A673 (cell line): ENCODE measurements at regions not wholly inside any gene's neighbourhood (a gene's known extent, or its start where the extent isn't known, plus 50 kb on each side); places are given as distances from the start of the nearest gene placed in this dataset.

Experiments used
- BruUV-seq: library from RNA; stranded (reverse); fragments of 400-500 nt; replicated peaks from 2 replicates; lab custom pipeline; 2021; lab: Mats Ljungman, UMichigan
- CTCF ChIA-PET: fragments of 300-600 bp; sonication (Branson Sonifier 250); formaldehyde crosslinking; loops from one replicate; lab custom pipeline; 2022; ENCODE audit warnings: antibody characterized with exemption; lab: Charles Lee
- POLR2A ChIA-PET: fragments of 300-600 bp; sonication (Branson Sonifier 250); formaldehyde crosslinking; loops from one replicate; lab custom pipeline; 2022; ENCODE audit warnings: antibody characterized with exemption; ENCODE audit not compliant: low non-redundant PET; lab: Charles Lee
- DNase-seq: peaks from one replicate; pipeline ENCODE4 v3.0.0-alpha.2; 2015; ENCODE audit warnings: low spot score
- H3K27ac ChIP-seq: fragments of 200-600 bp; sonication (generic); 2 replicates; pipeline ENCODE4 v1.5.1; 2016; ENCODE audit warnings: mixed run types, low read depth, mild to moderate bottlenecking, mixed read lengths, antibody characterized with exemption, low read length; ENCODE audit not compliant: poor library complexity, severe bottlenecking
- H3K27me3 ChIP-seq: fragments of 200-600 bp; sonication (generic); replicated peaks from 2 replicates; pipeline ENCODE4 v1.6.1; 2017; ENCODE audit warnings: mixed run types, low read depth, mild to moderate bottlenecking, mixed read lengths, antibody characterized with exemption, low read length; ENCODE audit not compliant: insufficient read depth, poor library complexity
- H3K36me3 ChIP-seq: fragments of 200-600 bp; sonication (generic); 2 replicates; pipeline ENCODE4 v1.6.1; 2016; ENCODE audit warnings: mixed run types, mild to moderate bottlenecking, mixed read lengths, antibody characterized with exemption, low read length; ENCODE audit not compliant: insufficient read depth, poor library complexity, severe bottlenecking
- H3K4me1 ChIP-seq: fragments of 200-600 bp; sonication (generic); 2 replicates; pipeline ENCODE4 v1.6.1; 2017; ENCODE audit warnings: mixed run types, mild to moderate bottlenecking, mixed read lengths, antibody characterized with exemption, low read length; ENCODE audit not compliant: insufficient read depth, poor library complexity, severe bottlenecking
- H3K4me3 ChIP-seq: fragments of 200-600 bp; sonication (generic); 2 replicates; pipeline ENCODE4 v1.5.1; 2016; ENCODE audit warnings: low read depth, mixed run types, mild to moderate bottlenecking, mixed read lengths, low read length; ENCODE audit not compliant: poor library complexity, severe bottlenecking
- H3K9me3 ChIP-seq: fragments of 200-600 bp; sonication (generic); 2 replicates; pipeline ENCODE4 v1.6.1; 2016; ENCODE audit warnings: mixed run types, low read depth, mild to moderate bottlenecking, mixed read lengths, antibody characterized with exemption, low read length; ENCODE audit not compliant: poor library complexity, severe bottlenecking
- EZH2 ChIP-seq: fragments of 200-600 bp; sonication (generic); IDR thresholded peaks from 2 replicates; pipeline ENCODE4 v1.6.1; 2017; ENCODE audit warnings: borderline replicate concordance, low read depth, mild to moderate bottlenecking, mixed read lengths, antibody characterized with exemption, low read length; ENCODE audit not compliant: poor library complexity, severe bottlenecking
- intact Hi-C: fragments of 100-400 bp; cut with micrococcal nuclease; formaldehyde crosslinking; loops from one replicate; pipeline ENCODE4 v1.10.0; 2022; ENCODE audit not compliant: unreplicated experiment
- TF ChIP-seq, protein P1 (sequence below): fragments of 300-800, 200-600 bp; sonication (generic); conservative IDR thresholded peaks from 2 replicates; pipeline ENCODE4 v1.5.1; 2017; ENCODE audit warnings: low read depth, mild to moderate bottlenecking, antibody characterized with exemption, low read length, moderate library complexity, mixed read lengths

DNA sequence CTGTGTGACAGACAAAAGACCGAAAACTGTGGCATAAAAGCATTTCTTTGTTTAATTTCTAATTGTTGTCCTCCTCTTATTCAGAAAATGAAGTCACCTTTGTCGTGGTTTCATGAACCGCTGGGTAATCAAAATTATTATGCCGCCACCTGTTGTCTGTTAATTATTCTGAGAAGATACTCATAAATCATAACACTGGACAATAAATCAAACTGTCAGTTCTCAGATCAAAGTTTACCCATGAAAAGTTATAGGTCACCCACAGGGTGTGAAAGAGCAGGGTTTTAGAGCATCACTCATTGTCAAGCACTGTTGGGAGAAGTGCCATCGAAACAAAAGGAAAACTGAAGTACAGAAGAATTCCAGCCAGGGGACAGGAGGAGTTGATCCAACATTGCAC, 474.3 kb downstream of the NR2F2 start:
- no TSS peak for BruUV-seq
- intact Hi-C loops, result no loop called here
- ChIA-PET POLR2A (no interaction called here), CTCF (no interaction called here)
- TF ChIP-seq EZH2, result no peak
- TF ChIP-seq, protein P1, sequence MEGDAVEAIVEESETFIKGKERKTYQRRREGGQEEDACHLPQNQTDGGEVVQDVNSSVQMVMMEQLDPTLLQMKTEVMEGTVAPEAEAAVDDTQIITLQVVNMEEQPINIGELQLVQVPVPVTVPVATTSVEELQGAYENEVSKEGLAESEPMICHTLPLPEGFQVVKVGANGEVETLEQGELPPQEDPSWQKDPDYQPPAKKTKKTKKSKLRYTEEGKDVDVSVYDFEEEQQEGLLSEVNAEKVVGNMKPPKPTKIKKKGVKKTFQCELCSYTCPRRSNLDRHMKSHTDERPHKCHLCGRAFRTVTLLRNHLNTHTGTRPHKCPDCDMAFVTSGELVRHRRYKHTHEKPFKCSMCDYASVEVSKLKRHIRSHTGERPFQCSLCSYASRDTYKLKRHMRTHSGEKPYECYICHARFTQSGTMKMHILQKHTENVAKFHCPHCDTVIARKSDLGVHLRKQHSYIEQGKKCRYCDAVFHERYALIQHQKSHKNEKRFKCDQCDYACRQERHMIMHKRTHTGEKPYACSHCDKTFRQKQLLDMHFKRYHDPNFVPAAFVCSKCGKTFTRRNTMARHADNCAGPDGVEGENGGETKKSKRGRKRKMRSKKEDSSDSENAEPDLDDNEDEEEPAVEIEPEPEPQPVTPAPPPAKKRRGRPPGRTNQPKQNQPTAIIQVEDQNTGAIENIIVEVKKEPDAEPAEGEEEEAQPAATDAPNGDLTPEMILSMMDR, result no peak
- no peak overlapping the region for H3K27ac ChIP-seq
- H3K36me3 ChIP-seq, result no peaks in the 10 kb centered on the region
- H3K27me3 ChIP-seq, result no peaks in the 10 kb centered on the region
- H3K9me3 ChIP-seq, result no peaks in the 10 kb centered on the region
- DNase-seq, result no peak
- H3K4me1 ChIP-seq, result no peaks in the 10 kb centered on the region
- no peak overlapping the region for H3K4me3 ChIP-seq

DNA sequence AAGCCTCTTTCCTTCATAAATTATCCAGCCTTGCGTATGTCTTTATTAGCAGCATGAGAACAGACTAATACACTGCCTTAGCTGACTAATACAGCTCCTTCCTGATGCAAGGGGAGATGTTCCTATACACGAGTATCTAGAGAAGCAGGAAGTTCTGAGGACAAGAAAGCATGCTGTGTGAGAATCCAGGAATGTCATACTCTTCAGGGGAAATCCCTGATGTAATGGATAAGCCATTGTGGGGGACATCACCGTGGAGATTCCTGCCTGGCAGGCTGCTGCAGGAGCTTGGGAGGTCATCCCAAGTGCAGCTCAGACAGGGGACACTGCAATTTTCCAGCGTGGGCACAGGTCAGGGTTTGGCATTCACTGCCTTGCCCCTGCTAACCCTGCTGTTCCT, 476.9 kb downstream of the NR2F2 start:
- TF ChIP-seq, protein P1, result no peak
- no peak for TF ChIP-seq EZH2
- no peak overlapping the region for H3K27ac ChIP-seq
- no TSS peak for BruUV-seq
- intact Hi-C loops, result no loop called here
- no peaks in the 10 kb centered on the region for H3K27me3 ChIP-seq
- no peak overlapping the region for H3K4me3 ChIP-seq
- no peaks in the 10 kb centered on the region for H3K9me3 ChIP-seq
- ChIA-PET POLR2A (no interaction called here), CTCF (no interaction called here)
- H3K36me3 ChIP-seq, result no peaks in the 10 kb centered on the region
- H3K4me1 ChIP-seq, result no peaks in the 10 kb centered on the region
- no peak for DNase-seq

DNA sequence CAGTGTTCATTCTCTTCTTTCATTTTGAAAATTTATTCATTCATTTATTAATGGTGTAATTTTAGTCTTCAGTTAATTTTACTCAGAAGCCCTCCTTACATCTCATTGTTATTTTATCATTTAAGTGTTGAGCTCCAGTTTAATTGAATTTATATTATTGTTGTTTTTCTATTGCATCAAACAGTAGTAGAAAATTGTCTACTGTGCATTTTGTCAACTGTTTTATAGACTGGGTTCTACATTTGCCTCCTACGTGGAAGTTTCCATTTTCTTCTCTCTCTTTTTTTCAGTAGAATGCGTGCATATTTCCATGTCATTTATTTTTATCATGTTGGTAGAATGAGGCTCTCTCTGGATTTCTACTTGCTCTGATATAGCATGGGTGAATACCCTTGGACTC, 487.4 kb downstream of the NR2F2 start:
- Histone ChIP-seq H3K36me3 (no peaks in the 10 kb centered on the region), H3K27ac (no peak overlapping the region), H3K4me3 (no peak overlapping the region), H3K27me3 (no peaks in the 10 kb centered on the region), H3K4me1 (peaks cover 9% of the 10 kb centered on the region), H3K9me3 (no peaks in the 10 kb centered on the region)
- DNase-seq, result no peak
- no TSS peak for BruUV-seq
- intact Hi-C loops, result no loop called here
- TF ChIP-seq EZH2, result no peak
- TF ChIP-seq, protein P1, result no peak
- POLR2A ChIA-PET, result no interaction called here
- CTCF ChIA-PET, result no interaction called here
